ENCODE measurements at regions not wholly inside any gene's neighbourhood (a gene's known extent, or its start where the extent isn't known, plus 50 kb on each side); places are given as distances from the start of the nearest gene placed in this dataset.

GRCh38 chr13:59340581-59340980 is 823.1 kb downstream of the DIAPH3 start:
- no peak for DNase-seq

- DNase-seq: no peak
Measured at GRCh38 chr13:59342400-59342799, 821.3 kb downstream of the DIAPH3 start.

GRCh38 chr13:59343132-59343531 is 820.6 kb downstream of the DIAPH3 start:
- no peak for DNase-seq

GRCh38 chr13:59343993-59344822 is 819.5 kb downstream of the DIAPH3 start:
- no peak for DNase-seq

GRCh38 chr13:59345311-59345710 is 818.4 kb downstream of the DIAPH3 start:
- no peak for DNase-seq

- DNase-seq: no peak
Measured at GRCh38 chr13:59346999-59347723, 816.6 kb downstream of the DIAPH3 start.

- DNase-seq: no peak
Measured at GRCh38 chr13:59348617-59349016, 815.1 kb downstream of the DIAPH3 start.

- DNase-seq: no peak
Measured at GRCh38 chr13:59352600-59352999, 811.1 kb downstream of the DIAPH3 start.

GRCh38 chr13:59354665-59355369 is 808.9 kb downstream of the DIAPH3 start:
- DNase-seq: no peak

GRCh38 chr13:59356607-59357006 is 807.1 kb downstream of the DIAPH3 start:
- DNase-seq: no peak

GRCh38 chr13:59358014-59358413 is 805.7 kb downstream of the DIAPH3 start:
- no peak for DNase-seq

- DNase-seq: no peak
Measured at GRCh38 chr13:59360108-59360507, 803.6 kb downstream of the DIAPH3 start.

- no peak for DNase-seq
Measured at GRCh38 chr13:59360916-59361315, 802.8 kb downstream of the DIAPH3 start.

- no peak for DNase-seq
Measured at GRCh38 chr13:59363313-59363712, 800.4 kb downstream of the DIAPH3 start.

GRCh38 chr13:59363947-59364346 is 799.8 kb downstream of the DIAPH3 start:
- DNase-seq: no peak

- no peak for DNase-seq
Measured at GRCh38 chr13:59364641-59365085, 799.1 kb downstream of the DIAPH3 start.

- DNase-seq: no peak
Measured at GRCh38 chr13:59367467-59367866, 796.3 kb downstream of the DIAPH3 start.

GRCh38 chr13:59367904-59368303 is 795.8 kb downstream of the DIAPH3 start:
- no peak for DNase-seq

- no peak for DNase-seq
Measured at GRCh38 chr13:59368693-59369092, 795.0 kb downstream of the DIAPH3 start.

GRCh38 chr13:59371229-59371628 is 792.5 kb downstream of the DIAPH3 start:
- DNase-seq: no peak

GRCh38 chr13:59373341-59373740 is 790.4 kb downstream of the DIAPH3 start:
- DNase-seq: no peak

- no peak for DNase-seq
Measured at GRCh38 chr13:59374691-59375090, 789.0 kb downstream of the DIAPH3 start.

GRCh38 chr13:59384154-59384553 is 779.6 kb downstream of the DIAPH3 start:
- no peak for DNase-seq

- DNase-seq: peak; percentile 6
Measured at GRCh38 chr13:59391696-59392095, 772.0 kb downstream of the DIAPH3 start.

Data from NCI-H510A treated with DMSO at 0.1 percent for 48 hours (cell line).